Keratinocyte (primary cell): ENCODE measurements at regions not wholly inside any gene's neighbourhood (a gene's known extent, or its start where the extent isn't known, plus 50 kb on each side); places are given as distances from the start of the nearest gene placed in this dataset.

ENCODE experiments used
- DNase-seq: peaks from one replicate; pipeline ENCODE4 v3.0.0-alpha.2; 2011; ENCODE audit warnings: low read depth, missing footprints, low spot score
- FAIRE-seq: peaks from 2 replicates; lab custom pipeline; 2011; peaks lifted over from hg19 to GRCh38; lab: Jason Lieb, UNC
- H2AFZ ChIP-seq: 2 replicates; pipeline ENCODE4 v1.6.0; 2012; ENCODE audit warnings: low read length, control low read depth, inconsistent platforms; ENCODE audit not compliant: control insufficient read depth
- H3K27ac ChIP-seq: 2 replicates; pipeline ENCODE4 v1.5.1; 2011; ENCODE audit warnings: low read length; ENCODE audit not compliant: control insufficient read depth, insufficient read depth
- H3K27me3 ChIP-seq: 3 replicates; pipeline ENCODE4 v1.6.0; 2011; ENCODE audit warnings: low read length; ENCODE audit not compliant: control insufficient read depth, insufficient read depth; ENCODE audit errors: extremely low read depth
- H3K36me3 ChIP-seq, 2 experiments: 2 replicates in 1 of 2; 3 replicates in 1 of 2; pipeline ENCODE4 v1.5.1; 2011; ENCODE audit warnings: low read length in 2 of 2, mild to moderate bottlenecking in 1 of 2; ENCODE audit not compliant: control insufficient read depth in 2 of 2, insufficient read depth in 2 of 2; ENCODE audit errors: extremely low read depth in 1 of 2
- H3K4me1 ChIP-seq: 3 replicates; pipeline ENCODE4 v1.5.1; 2011; ENCODE audit warnings: low read length; ENCODE audit not compliant: control insufficient read depth, insufficient read depth; ENCODE audit errors: extremely low read depth
- H3K4me2 ChIP-seq: 3 replicates; pipeline ENCODE4 v1.6.0; 2011; ENCODE audit warnings: low read depth, low read length; ENCODE audit not compliant: control insufficient read depth, insufficient read depth; ENCODE audit errors: extremely low read depth
- H3K4me3 ChIP-seq, 3 experiments: fragments of 200-600 bp in 1 of 3; sonication (generic) in 1 of 3; 2 replicates in 2 of 3; 3 replicates in 1 of 3; pipeline ENCODE4 v1.5.1; 2011 to 2016; ENCODE audit warnings: low read length in 3 of 3, mild to moderate bottlenecking in 3 of 3, control low read depth in 2 of 3, inconsistent platforms in 1 of 3, low read depth in 1 of 3, mixed read lengths in 1 of 3, mixed run types in 1 of 3, moderate library complexity in 1 of 3; ENCODE audit not compliant: control insufficient read depth in 2 of 3, insufficient read depth in 2 of 3; ENCODE audit errors: extremely low read depth in 1 of 3
- H3K79me2 ChIP-seq: 2 replicates; pipeline ENCODE4 v1.6.0; 2012; ENCODE audit warnings: low read length; ENCODE audit not compliant: control insufficient read depth, insufficient read depth
- H3K9ac ChIP-seq: 3 replicates; pipeline ENCODE4 v1.6.0; 2011; ENCODE audit warnings: low read length; ENCODE audit not compliant: control insufficient read depth, insufficient read depth; ENCODE audit errors: extremely low read depth
- H3K9me1 ChIP-seq: 3 replicates; pipeline ENCODE4 v1.6.0; 2011; ENCODE audit warnings: low read length; ENCODE audit not compliant: control insufficient read depth, insufficient read depth; ENCODE audit errors: extremely low read depth
- H3K9me3 ChIP-seq: 2 replicates; pipeline ENCODE4 v1.5.1; 2012; ENCODE audit warnings: low read depth, low read length; ENCODE audit not compliant: control insufficient read depth
- H4K20me1 ChIP-seq: 3 replicates; pipeline ENCODE4 v1.6.0; 2011; ENCODE audit warnings: low read length; ENCODE audit not compliant: control insufficient read depth, insufficient read depth; ENCODE audit errors: extremely low read depth
- EZH2 ChIP-seq: IDR thresholded peaks from one replicate; pipeline ENCODE4 v1.6.1; 2012; ENCODE audit warnings: inconsistent platforms, mild to moderate bottlenecking, low read length, moderate library complexity
- dilution Hi-C: fragments of 300-500 bp; cut with MboI; formaldehyde crosslinking; loops from one replicate; pipeline ENCODE4 v1.7.0; 2020; ENCODE audit warnings: low sequenced_read_pairs; ENCODE audit not compliant: extremely low pct_ligation_motif_present
- TF ChIP-seq, protein P1 (sequence below), 3 experiments: IDR thresholded peaks in 1 of 3; conservative IDR thresholded peaks in 1 of 3; optimal IDR thresholded peaks in 1 of 3; 2 replicates in 2 of 3; 3 replicates in 1 of 3; pipeline versions ENCODE3 to v1.5.1; 2011; ENCODE audit warnings: low read length in 3 of 3, mild to moderate bottlenecking in 3 of 3, moderate library complexity in 2 of 3, control low read depth in 1 of 3, inconsistent platforms in 1 of 3; ENCODE audit not compliant: insufficient read depth in 2 of 3; ENCODE audit errors: extremely low read depth in 1 of 3

GRCh38 chr11:91047882-91048281 is 825.0 kb upstream of the CHORDC1 start:
- no peak overlapping the region for H2AFZ ChIP-seq
- no peaks in the 10 kb centered on the region for H3K36me3 ChIP-seq
- H3K4me1 ChIP-seq: no peaks in the 10 kb centered on the region
- H4K20me1 ChIP-seq: no peaks in the 10 kb centered on the region
- FAIRE-seq: no peak
- no peaks in the 10 kb centered on the region for H3K79me2 ChIP-seq
- no peak for DNase-seq
- TF ChIP-seq, protein P1, sequence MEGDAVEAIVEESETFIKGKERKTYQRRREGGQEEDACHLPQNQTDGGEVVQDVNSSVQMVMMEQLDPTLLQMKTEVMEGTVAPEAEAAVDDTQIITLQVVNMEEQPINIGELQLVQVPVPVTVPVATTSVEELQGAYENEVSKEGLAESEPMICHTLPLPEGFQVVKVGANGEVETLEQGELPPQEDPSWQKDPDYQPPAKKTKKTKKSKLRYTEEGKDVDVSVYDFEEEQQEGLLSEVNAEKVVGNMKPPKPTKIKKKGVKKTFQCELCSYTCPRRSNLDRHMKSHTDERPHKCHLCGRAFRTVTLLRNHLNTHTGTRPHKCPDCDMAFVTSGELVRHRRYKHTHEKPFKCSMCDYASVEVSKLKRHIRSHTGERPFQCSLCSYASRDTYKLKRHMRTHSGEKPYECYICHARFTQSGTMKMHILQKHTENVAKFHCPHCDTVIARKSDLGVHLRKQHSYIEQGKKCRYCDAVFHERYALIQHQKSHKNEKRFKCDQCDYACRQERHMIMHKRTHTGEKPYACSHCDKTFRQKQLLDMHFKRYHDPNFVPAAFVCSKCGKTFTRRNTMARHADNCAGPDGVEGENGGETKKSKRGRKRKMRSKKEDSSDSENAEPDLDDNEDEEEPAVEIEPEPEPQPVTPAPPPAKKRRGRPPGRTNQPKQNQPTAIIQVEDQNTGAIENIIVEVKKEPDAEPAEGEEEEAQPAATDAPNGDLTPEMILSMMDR (optimal IDR thresholded peaks at IDR 0.05 in 1 of 3, IDR thresholded peaks at IDR 0.05 in 1 of 3, conservative IDR thresholded peaks at IDR 0.05 in 1 of 3; ENCODE audit: extremely low read depth in 1 of 3, insufficient read depth in 2 of 3, low read length in 3 of 3): no peak
- TF ChIP-seq EZH2: no peak
- H3K9me1 ChIP-seq: no peaks in the 10 kb centered on the region
- no peaks in the 10 kb centered on the region for H3K9me3 ChIP-seq
- no peak overlapping the region for H3K27ac ChIP-seq
- H3K9ac ChIP-seq: no peak overlapping the region
- no peak overlapping the region for H3K4me3 ChIP-seq
- no peak overlapping the region for H3K4me2 ChIP-seq
- dilution Hi-C loops: no loop called here
- H3K27me3 ChIP-seq: no peaks in the 10 kb centered on the region

- TF ChIP-seq EZH2: no peak
- no peak overlapping the region for H3K4me2 ChIP-seq
- no peaks in the 10 kb centered on the region for H3K79me2 ChIP-seq
- no peak overlapping the region for H2AFZ ChIP-seq
- H3K9ac ChIP-seq: no peak overlapping the region
- no peaks in the 10 kb centered on the region for H3K9me3 ChIP-seq
- no peak overlapping the region for H3K4me3 ChIP-seq
- H3K27ac ChIP-seq: no peak overlapping the region
- dilution Hi-C loops: no loop called here
- no peak for FAIRE-seq
- H3K9me1 ChIP-seq: no peaks in the 10 kb centered on the region
- no peaks in the 10 kb centered on the region for H3K27me3 ChIP-seq
- H3K4me1 ChIP-seq: no peaks in the 10 kb centered on the region
- H3K36me3 ChIP-seq: no peaks in the 10 kb centered on the region
- DNase-seq: no peak
- H4K20me1 ChIP-seq: no peaks in the 10 kb centered on the region
These were observed 823.4 kb upstream of the CHORDC1 start for GRCh38 chr11:91046261-91046660.

GRCh38 chr11:91041626-91042025 is 818.8 kb upstream of the CHORDC1 start:
- no peaks in the 10 kb centered on the region for H3K79me2 ChIP-seq
- H4K20me1 ChIP-seq: no peaks in the 10 kb centered on the region
- H3K9ac ChIP-seq: no peak overlapping the region
- dilution Hi-C loops: no loop called here
- H3K36me3 ChIP-seq: no peaks in the 10 kb centered on the region
- no peaks in the 10 kb centered on the region for H3K9me1 ChIP-seq
- FAIRE-seq (no peak), DNase-seq (no peak)
- no peaks in the 10 kb centered on the region for H3K4me1 ChIP-seq
- no peak for TF ChIP-seq EZH2
- TF ChIP-seq, protein P1 (optimal IDR thresholded peaks at IDR 0.05 in 1 of 3, IDR thresholded peaks at IDR 0.05 in 1 of 3, conservative IDR thresholded peaks at IDR 0.05 in 1 of 3; ENCODE audit: extremely low read depth in 1 of 3, insufficient read depth in 2 of 3, low read length in 3 of 3): peak in 1 of 3 experiments; percentile 20
- no peaks in the 10 kb centered on the region for H3K9me3 ChIP-seq
- H3K4me3 ChIP-seq: no peak overlapping the region
- H3K27ac ChIP-seq: no peak overlapping the region
- H3K27me3 ChIP-seq: no peaks in the 10 kb centered on the region
- H3K4me2 ChIP-seq: no peak overlapping the region
- H2AFZ ChIP-seq: no peak overlapping the region
